Mesothelial cell of epicardium (in vitro differentiated cells): ENCODE measurements at regions not wholly inside any gene's neighbourhood (a gene's known extent, or its start where the extent isn't known, plus 50 kb on each side); places are given as distances from the start of the nearest gene placed in this dataset.

ENCODE experiments used
- DNase-seq, 2 experiments: peaks; one replicate each; pipeline ENCODE4 v3.0.0; 2021; ENCODE audit warnings: low spot score in 2 of 2; ENCODE audit not compliant: unreplicated experiment in 2 of 2
- H3K27ac Mint-ChIP-seq: 2 replicates; pipeline ENCODE4 v1.8.0; 2021; ENCODE audit warnings: mixed read lengths
- H3K27me3 Mint-ChIP-seq: 2 replicates; pipeline ENCODE4 v1.8.0; 2021; ENCODE audit warnings: low read depth, mixed read lengths
- H3K36me3 Mint-ChIP-seq: 2 replicates; pipeline ENCODE4 v1.8.0; 2021; ENCODE audit warnings: mixed read lengths
- H3K4me1 Mint-ChIP-seq: 2 replicates; pipeline ENCODE4 v1.8.0; 2021; ENCODE audit warnings: mixed read lengths
- H3K4me3 Mint-ChIP-seq: 2 replicates; pipeline ENCODE4 v1.8.0; 2021; ENCODE audit warnings: mild to moderate bottlenecking, moderate library complexity, mixed read lengths
- H3K9me3 Mint-ChIP-seq: 2 replicates; pipeline ENCODE4 v1.8.0; 2021; ENCODE audit warnings: mixed read lengths
- CTCF ChIP-seq: fragments of 200-600 bp; sonication (generic); IDR thresholded peaks from one replicate; pipeline ENCODE4 v1.5.0; 2021; ENCODE audit warnings: antibody characterized with exemption; ENCODE audit not compliant: unreplicated experiment

DNA sequence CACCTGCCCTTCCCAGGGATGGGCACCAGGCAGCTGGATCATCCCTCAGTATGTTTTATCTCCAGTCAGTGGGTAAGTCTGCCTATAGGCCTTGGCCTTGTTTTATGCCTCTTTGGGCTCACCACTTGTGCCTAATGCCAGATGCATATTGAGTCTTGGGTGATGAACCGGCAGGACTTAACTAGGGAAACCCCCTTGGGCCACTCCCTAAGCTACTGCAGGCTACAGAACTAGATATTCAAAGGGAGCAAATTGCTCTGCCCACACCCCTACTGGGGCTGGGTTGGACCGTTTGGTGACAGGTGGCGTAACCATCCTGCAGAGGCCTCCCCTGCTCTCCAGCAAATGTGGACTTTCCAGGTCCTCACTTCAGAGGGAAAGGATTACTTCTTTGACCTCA is 115.7 kb upstream of the GDF10 start:
- Mint-ChIP-seq H3K27ac (no peak overlapping the region), H3K4me1 (no peaks in the 10 kb centered on the region), H3K9me3 (no peaks in the 10 kb centered on the region), H3K36me3 (no peaks in the 10 kb centered on the region), H3K4me3 (no peak overlapping the region), H3K27me3 (peaks cover 9% of the 10 kb centered on the region)
- DNase-seq: no peak
- TF ChIP-seq CTCF: no peak

GRCh38 chr10:47184724-47185330 is 115.2 kb upstream of the GDF10 start:
- TF ChIP-seq CTCF: no peak
- Mint-ChIP-seq H3K36me3 (no peaks in the 10 kb centered on the region), H3K27ac (no peak overlapping the region), H3K9me3 (no peaks in the 10 kb centered on the region), H3K27me3 (peaks cover 14% of the 10 kb centered on the region), H3K4me3 (no peak overlapping the region), H3K4me1 (no peaks in the 10 kb centered on the region)
- no peak for DNase-seq

- Mint-ChIP-seq H3K4me3 (no peak overlapping the region), H3K27ac (no peak overlapping the region), H3K36me3 (no peaks in the 10 kb centered on the region), H3K9me3 (no peaks in the 10 kb centered on the region), H3K4me1 (no peaks in the 10 kb centered on the region), H3K27me3 (peaks cover 14% of the 10 kb centered on the region)
- DNase-seq: no peak
- TF ChIP-seq CTCF: no peak
These were observed 113.1 kb upstream of the GDF10 start for GRCh38 chr10:47186941-47187340.

DNA sequence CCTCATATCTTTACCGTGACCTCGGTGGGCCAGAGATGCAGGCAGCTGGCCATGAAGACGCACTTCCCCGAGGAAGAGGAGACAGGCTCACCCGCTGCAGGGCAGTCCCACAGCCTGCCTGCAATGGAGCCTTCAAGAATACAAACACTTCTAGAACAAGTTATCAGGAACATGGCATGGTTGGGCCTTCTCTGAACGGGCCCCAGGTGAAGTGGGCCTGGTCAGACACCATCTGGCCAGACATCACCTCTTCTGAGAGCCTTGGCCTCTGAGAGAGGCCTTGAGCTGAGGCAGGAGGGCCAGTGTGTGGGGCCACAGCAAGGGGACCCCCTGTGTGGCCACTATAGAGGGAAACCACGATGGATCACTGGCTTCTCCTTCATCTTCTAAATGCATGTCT is 112.4 kb upstream of the GDF10 start:
- no peak for DNase-seq
- Mint-ChIP-seq H3K36me3 (no peaks in the 10 kb centered on the region), H3K9me3 (no peaks in the 10 kb centered on the region), H3K4me3 (no peak overlapping the region), H3K27ac (no peak overlapping the region), H3K4me1 (no peaks in the 10 kb centered on the region), H3K27me3 (peaks cover 14% of the 10 kb centered on the region)
- no peak for TF ChIP-seq CTCF

GRCh38 chr10:47188156-47188555 is 111.8 kb upstream of the GDF10 start:
- no peak for DNase-seq
- Mint-ChIP-seq H3K27ac (no peak overlapping the region), H3K27me3 (peaks cover 15% of the 10 kb centered on the region), H3K4me1 (no peaks in the 10 kb centered on the region), H3K4me3 (no peak overlapping the region), H3K9me3 (no peaks in the 10 kb centered on the region), H3K36me3 (no peaks in the 10 kb centered on the region)
- TF ChIP-seq CTCF: no peak

DNA sequence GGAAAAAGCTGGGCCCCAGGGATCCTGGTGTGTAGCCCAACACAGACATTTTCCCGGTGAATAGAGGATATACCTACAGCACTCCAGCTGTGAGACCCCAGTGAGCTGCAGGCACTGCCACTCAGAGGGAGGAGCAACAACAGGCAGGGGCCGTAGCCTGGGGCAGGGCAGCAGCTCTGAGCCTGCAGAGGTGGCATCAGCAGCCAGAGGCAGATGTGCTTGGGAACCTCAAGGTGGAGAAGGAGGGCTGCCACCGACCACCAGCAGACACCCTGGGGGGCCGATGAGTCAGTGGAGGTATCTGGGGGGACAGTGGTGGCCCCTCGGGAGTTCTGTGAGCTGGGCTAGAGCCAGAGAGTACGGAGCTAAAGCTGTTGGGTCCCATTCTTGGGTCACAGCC is 110.2 kb upstream of the GDF10 start:
- Mint-ChIP-seq H3K9me3 (no peaks in the 10 kb centered on the region), H3K4me3 (no peak overlapping the region), H3K27me3 (peaks cover 15% of the 10 kb centered on the region), H3K4me1 (no peaks in the 10 kb centered on the region), H3K36me3 (no peaks in the 10 kb centered on the region), H3K27ac (no peak overlapping the region)
- TF ChIP-seq CTCF: no peak
- no peak for DNase-seq
